ENCODE measurements at regions not wholly inside any gene's neighbourhood (a gene's known extent, or its start where the extent isn't known, plus 50 kb on each side); places are given as distances from the start of the nearest gene placed in this dataset.
"Not testable (repeated sequence)": the region's sequence is repeated elsewhere in the genome, so short reads cannot be mapped to it uniquely, and the experiment has no call there.

DNA sequence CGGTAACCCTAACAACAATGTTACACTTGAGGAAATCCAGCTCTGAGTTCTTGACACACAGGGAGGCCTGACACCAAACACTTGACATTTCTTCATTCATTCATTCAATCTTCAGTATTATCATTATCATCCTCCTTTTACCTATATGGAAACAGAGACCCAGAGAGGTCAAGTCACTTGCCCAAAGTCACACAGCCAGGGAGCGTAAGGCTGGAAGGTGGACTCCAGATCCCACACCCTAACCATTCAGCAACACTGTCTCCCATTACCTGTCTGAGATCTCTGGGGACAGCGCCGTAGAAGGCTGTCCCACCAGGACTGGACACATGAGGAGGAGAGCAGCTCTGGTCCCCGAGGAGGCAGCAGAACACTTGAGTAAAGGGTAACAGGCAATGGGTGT lies 101.4 kb downstream of the SYF2 start:
- DNase-seq = no peak

DNA sequence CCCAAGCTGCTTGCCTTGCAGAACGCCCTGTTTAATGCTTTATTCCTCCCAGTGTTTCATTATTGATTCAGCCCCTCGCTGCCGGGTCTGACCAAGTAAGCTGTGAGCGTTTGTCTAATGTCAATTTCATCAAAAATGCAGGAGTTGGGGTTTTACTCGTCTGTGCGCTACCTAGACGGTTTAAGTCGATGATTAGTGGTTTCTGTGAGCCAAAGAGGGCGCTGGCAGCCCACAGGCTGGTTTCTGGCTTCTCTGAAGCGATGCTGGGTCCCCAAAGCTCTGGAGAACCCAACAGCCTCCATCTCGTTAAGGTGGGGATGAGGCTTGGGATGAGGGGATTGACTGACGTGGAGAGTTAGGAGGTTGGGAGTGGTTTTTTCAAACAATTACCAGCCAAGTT lies 102.9 kb downstream of the SYF2 start:
- no peak for DNase-seq

DNA sequence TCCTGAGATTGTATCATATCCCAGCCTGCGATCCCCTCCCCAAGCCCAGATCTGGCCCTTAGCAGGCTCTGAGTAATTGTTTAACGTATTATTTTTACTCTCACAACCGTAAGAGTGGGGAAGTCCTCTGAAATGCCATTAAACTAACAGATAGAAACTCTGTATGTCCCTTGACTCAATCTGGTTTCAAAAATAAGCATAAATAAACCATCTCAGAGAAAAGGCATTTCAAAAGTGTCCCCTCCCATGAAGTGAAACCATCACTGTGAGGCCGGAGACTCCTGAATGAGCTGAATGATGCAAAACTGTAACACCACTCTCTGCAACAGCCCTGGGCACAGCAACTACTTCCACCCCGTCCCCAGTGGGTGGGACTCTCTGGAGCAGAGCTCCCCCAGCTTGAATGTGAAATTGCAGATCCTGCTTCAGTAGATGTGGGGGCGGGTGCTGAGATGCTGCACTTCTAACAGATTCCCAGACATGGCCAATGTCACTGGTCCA lies 104.1 kb downstream of the SYF2 start:
- no peak for DNase-seq

DNA sequence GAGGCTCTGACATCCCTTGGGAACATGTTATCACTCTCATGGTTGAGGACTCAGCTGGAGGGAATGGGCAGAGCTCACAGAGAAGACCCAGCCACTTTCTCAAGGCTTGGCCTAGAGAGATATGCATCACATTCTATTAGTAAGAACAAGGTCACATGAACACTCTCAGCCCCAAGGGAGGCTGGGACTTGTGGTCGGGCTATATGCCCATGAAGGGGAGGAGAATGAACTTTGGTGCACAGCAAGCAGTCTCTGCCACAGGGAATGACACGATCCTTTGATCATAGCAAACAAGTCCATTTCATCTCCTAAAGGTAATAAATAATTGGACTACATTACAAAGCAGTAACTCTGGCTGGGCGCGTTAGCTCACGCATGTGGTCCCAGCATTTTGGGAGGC lies 105.7 kb downstream of the SYF2 start:
- no peak for DNase-seq

DNA sequence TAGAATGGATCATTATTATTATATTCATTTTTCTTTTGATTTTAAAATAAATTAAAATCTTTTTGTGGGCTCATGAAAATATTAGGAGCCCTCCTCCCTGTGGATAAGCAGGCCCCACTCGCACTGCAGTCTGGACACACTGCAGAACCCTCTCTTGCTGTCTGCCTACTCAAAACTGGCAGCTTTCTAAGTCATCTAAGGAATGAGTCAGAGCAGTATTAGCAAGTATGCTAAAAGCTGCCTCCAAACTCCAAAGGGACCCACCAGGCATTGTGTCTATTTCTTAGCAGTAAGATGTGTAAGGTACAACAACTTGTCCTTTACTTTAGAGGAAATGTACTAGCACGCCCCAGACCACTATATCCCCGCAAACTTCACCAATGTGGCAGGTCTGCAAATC lies 108.8 kb downstream of the SYF2 start:
- no peak for DNase-seq

DNA sequence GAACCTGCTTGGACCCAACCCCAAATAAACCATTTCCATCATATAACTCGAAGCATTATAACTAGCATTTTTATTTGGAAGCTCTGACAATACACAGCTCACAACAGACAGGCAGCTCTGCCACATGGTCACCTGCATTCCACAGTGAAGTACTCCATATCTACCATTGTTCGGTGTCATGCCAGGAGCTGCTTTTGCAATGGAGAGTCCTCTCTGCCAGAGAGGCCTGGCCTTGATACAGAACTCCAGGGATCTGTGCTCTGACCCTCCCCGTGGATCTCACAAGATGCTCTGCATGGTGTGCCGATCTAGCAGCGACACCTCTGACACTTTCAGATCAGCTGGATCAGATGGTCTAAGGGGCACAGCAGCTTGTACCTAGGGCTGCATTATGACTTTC lies 109.6 kb downstream of the SYF2 start:
- DNase-seq = no peak

DNA sequence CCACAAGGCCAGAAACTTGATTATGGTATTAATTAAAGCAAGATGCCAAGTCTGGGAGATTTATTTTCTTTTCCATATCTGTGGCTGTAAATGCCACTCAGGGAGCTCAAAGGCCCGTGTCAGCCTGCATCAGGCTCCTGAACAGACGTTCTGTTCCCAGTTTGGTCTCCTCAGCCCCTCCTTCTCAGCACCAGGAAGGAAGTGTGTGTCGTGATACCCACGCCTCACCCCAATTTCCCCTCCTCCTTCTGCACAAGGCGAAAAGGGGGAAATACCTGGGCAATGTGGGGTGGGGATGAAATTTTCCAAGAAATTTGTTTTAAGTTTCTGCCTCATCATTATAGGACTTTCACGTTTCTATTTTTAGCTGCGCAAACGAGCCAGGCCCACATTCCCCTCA lies 112.0 kb downstream of the SYF2 start:
- DNase-seq = no peak

DNA sequence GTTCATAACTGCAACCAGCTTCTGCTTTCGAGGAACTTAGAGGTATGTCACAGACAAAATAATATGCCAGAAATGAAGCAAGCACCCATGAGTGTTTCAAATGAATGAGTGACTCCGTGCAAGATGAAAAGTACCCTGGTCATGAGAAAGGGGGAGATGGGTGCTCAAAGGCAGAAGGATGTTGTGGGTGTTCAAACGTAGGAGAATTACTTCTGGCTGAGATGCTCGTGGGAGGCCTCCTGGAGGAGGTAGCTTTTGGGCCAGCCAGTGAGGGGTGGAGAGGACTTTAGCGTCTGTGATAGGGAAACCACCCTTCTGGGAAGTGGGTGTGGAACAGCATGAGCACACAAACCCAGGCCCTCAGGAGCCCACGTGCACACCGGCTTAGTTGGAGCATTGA lies 113.8 kb downstream of the SYF2 start:
- no peak for DNase-seq

DNA sequence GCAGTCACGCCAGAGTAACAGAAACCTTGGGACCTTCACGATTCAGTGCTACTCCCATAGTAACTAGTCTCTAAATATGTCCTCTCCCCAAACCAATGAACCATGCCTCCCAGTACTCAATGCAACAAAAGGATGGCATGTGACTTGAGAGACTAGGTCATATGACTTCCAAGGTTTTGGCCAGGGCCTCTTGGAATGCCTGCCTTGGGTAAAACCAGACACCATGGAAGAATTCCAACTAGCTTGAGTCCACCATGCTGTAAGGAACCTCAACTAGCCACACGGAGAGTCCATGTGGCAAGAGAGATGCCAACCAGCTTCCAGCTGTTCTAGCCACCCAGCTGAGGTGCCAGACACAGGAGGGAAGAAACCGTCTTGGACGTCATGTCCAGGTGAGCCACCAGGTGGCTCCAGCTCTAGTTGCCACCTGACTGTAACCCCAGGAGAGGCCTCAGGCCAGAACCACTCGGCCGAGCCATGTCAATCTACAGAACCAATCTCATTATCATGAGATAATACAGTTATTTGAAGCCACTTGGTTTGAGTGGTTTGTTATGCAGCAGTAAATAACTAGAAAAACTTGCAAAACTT lies 115.0 kb downstream of the SYF2 start:
- DNase-seq = no peak

DNA sequence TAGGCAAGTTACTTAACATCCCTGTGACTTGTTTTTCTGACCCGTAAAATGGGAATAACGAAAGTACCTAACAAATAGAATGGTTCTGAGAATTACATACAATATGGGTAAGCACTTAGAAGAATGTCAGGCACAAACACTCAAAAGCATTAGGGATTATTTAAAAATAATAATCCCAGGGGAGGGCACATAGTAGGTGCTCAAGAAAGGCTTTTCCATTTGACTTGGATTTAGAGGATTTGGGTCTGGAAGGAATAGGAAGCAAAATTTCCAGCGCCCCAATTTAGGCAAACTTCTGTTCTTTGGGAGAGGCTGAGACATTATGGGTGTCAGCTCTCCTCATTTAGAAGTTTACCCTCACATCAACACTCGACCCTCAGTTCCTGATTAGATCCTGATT lies 115.5 kb downstream of the SYF2 start:
- no peak for DNase-seq

DNA sequence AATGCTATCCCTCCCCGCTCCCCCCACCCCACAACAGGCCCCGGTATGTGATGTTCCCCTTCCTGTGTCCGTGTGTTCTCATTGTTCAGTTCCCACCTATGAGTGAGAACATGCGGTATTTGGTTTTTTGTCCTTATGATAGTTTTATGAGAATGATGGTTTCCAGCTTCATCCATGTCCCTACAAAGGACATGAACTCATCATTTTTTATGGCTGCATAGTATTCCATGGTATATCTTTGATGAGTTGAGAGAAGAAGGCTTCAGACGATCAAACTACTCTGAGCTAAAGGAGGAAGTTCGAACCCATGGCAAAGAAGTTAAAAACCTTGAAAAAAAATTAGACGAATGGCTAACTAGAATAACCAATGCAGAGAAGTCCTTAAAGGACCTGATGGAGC lies 116.2 kb downstream of the SYF2 start:
- not testable (repeated sequence) for DNase-seq

DNA sequence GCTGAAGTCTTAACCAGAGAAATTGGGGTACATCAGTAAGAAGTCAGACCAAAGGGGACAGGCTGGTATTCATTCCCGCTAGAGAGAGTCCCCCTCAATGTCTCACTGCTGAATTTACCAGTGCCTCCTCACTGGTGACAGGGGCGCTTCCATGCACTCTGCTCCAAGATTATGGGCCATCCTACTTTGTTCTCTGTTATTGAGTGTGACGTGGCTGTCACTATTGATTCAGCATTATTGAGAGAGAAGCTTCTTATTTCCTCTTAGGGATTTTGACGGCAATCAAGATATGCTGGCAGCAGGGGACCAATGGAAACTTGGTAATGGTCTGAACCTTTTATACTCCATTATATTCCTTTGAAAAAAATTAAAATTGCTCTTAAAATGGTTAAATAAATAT lies 118.6 kb downstream of the SYF2 start:
- DNase-seq = peak; percentile 70

DNA sequence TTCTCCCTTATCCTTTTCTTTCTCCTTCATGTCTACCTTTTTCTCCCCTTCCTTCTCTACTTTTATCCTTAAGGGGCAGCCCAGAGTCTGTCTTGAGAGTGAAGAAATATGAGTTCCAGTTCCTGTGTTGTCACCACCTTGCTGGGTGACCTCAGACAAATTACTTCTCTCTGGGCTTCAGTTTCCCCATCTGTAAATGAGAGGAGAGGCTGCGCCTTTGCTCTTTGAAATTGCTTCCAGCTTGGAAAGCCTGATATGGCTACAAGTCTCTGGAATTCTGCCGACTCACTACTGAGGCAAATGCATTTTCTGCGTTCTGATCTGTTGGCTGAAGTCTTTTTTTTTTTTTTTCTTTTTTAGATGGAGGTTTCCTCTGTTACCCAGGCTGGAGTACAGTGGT lies 119.2 kb downstream of the SYF2 start:
- no peak for DNase-seq

DNA sequence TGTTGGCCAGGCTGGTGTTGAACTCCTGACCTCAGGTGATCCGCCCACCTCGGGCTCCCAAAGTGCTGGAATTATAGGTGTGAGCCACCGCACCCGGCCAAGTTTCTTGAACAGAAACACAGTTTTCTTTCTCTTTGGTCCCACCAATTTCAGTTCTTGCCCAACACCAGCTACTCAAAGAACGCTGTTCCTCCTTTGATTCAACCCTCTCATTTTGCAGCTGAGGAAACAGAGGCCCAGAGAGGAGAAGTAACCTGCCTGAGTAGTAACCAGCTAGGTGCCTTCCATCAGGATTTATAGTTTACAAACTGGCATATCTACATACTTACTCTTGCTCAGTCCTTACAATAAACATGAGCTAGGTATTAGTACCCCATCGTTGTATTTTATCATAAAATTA lies 119.9 kb downstream of the SYF2 start:
- no peak for DNase-seq

DNA sequence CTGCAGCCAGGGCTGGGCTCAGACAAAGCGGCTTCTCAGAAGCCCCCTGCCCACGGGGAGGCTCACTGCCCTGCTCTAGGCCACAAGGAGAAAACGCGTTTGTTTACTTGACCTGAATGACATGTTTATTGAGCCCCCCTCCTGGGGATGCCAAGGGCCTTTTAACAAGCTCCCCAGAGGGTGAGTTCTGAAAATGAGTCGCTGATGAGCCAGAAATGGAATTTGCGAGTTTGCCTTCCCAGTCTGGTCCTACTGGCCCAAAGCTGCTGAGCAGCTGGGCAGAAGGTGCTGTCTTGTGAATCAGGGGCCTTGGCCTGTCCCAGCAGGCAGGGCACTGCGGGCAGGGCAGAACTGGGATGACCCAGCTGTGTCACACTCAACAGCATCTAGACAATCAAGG lies 120.6 kb downstream of the SYF2 start:
- peak; percentile 18 for DNase-seq

DNA sequence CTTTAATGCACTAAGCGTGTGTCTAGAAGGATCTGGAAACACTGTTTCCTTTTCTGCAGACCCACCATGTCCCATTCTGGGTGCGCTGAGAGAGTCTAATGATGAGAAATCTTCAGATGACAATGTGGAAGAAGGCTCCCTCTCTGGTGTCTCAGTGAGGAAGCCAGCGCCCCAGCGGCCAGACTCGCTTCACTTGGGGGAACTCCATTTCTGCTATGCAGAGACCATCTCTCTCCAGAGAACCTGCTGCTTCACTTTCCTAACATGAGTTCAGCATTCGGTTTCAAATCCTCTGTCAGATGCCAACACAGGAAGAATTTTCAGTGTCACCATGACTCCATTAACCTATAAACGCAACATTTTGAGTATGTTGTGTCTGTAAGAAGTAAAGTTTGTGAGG lies 121.8 kb downstream of the SYF2 start:
- DNase-seq = no peak

DNA sequence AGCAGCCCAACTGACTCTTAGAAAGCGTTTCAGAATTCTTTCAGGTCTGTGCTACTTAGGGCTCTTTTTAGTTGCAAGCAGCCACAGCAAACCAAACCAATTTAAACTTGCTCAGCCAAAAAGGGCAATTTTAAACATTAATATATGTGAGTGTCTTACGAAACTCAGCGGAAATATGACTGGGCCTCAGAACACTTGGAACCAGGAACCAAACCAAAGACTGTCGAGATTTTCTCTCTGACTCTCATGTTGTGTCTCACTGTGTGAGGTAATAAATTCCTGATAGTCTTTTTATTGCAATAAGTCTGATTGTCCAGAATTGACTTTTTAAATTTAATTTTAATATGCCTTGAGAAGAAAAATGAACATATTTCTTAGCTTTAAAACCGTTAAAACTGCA lies 122.3 kb downstream of the SYF2 start:
- DNase-seq = no peak

DNA sequence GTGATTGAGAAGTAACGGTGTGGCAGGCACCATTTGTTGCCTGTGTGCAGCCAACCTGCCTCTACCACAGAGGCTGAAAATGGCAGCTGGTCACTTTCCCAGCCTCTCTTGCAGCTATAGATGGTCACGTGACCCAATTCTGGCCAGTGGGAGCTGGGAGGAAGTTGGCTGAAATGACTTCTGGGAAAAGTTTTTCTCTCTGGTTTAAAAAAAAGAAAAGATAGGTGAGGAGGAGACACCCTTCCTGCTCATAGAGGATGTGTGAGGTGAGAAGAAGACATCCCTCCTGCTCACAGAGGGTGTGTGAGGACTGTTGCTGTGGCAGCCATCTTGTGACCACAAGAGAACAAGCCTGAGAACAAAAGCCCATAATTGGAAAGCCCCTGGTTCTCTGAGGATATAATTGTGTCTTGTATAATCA lies 122.8 kb downstream of the SYF2 start:
- no peak for DNase-seq

DNA sequence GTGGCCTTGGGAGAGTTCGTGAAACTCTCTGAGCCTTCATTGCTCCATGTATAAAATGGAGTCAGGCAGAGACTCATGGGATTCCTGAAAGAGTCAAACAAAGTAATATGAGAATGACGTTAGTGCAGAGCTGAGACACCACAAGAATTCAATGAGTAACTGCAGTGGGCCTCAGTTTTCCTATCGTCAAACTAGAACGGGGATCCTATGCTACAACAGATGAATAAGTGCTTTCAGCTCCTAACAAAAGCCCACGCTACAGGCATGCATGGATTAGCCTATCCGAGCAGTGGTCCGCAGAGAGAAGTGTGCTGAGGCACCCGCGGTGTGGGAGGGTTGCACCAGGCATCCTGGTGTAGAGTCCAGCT lies 124.7 kb downstream of the SYF2 start:
- DNase-seq = no peak

DNA sequence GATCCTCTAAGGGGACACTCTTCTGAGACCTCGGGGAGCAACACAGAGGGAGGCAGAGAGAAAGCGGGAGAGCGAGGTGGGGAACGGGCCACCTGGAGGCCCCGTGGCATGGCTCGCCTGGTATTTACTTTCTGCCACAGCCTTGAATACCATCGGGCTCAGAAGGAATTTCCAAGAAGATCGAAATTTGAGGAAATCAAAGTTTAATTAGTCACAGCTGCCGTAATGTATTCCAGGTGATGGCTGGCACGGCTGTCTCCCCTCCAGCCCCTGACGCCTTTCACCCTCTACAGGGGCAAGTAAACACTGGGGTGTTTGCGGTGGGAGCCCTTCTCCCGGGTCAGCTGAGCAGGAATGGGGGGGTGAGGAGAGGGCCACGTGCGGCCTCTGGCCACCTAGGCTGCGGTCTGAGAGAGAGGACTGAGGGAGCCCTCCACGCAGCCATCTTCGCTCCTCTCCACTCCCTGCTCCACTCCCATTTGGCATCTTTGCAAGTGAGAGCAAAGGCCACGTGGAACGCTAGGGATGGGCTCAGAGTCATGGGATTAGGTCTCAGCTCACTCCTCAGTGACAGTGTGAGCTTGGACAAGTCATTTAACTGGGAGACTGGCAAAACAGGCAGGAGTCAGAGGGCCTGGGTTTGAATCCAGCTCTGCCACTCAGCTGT lies 125.2 kb downstream of the SYF2 start:
- DNase-seq = no peak

DNA sequence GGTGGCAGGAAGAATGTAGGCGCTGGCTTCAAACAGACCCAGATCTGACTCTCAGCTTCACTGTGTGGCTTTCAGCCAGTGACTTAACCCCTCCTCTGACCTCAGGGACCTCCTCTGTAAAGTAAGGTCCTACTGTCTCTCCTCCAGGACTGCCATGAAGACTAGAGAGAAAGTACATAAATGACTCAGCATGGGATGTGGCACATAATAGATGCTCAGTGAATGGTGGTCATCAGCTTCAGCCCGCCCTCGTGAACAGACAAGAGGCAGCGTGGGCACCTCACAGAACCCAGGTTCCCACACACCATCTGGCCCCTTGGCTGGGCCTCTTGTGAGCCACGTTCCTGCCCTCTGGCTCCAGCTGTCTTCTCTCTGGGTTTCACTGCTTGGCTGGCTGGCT lies 126.0 kb downstream of the SYF2 start:
- DNase-seq = no peak

DNA sequence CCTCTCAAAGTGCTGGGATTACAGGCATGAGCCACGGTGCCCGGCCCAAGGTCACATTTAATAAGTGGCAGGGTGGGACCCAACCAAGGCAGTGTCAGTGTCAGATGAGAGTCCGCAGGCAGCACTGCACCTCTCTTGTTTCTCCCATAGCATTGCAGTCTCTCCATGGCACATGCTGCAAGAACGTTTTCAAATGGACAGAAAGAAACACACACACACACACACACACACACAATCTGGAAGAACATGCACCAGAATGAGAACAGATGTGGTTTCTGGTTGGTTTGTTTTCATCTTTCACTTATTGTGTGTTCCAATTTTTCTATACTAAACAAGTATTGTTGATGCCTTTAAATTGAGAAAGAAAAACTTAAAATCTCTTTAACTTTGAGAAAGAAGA lies 126.5 kb downstream of the SYF2 start:
- DNase-seq = no peak

DNA sequence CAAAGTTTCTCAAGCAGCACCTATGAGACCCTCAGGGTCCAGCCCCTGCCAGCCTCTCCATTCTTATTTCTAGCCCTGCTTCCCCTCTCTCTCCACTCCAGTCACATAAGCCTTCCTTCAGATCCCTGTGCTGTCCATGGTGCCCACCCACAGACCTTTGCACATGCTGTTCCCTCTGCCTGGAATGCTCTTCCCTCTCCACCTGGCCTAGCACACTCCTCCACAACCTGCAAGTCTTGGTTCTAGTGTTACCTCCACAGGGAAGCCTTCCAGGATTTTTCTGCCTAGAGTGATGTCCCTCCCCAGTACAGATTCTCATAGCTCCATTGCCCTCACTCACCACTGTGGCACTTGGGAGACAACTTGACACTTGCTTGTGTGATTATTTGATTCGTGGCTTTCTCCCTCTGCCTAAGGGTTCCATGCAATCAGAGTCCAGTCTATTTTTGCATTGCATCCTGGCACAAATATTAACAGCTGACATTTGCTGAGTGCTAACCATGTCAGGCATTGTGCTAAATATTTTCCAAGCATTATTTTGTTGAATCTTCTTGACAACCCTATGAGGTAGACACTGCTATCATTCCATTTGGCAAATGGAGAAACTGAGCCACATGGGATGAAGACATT lies 127.3 kb downstream of the SYF2 start:
- no peak for DNase-seq

DNA sequence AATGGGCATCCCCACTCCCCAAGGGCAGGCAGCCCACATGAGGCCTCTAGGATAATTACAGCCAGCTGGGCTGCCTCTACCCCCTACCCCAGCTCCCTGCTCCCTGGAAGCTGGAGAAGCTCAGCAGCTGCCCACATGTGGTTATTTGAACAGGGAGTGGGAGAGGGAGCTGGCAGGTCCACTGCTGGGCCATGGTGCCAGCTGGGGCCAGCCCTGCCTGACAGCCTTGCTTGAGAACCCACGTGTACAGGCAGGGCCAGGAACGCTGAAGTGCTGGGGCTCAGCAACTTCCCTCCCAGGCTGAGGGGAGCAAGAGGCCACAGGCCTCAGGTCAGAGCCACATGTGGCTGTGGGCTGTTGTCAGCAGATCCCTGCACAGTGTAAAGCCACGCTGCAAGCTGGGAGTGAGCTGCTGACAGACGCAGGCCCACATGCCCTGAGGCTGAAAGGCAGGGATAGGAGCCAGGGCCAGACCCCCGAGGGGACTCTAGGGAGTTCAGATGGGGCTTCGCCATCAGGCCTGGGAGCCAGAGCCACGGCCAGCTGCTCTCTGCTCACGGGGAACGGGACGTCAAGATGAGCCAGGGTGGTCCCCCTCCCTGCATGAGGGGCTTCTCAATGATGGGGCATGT lies 129.0 kb downstream of the SYF2 start:
- no peak for DNase-seq
